Mucosa of gallbladder (tissue), 1 donor: ENCODE measurements at regions not wholly inside any gene's neighbourhood (a gene's known extent, or its start where the extent isn't known, plus 50 kb on each side); places are given as distances from the start of the nearest gene placed in this dataset.

Source experiments
- DNase-seq: peaks from one replicate; pipeline ENCODE4 v3.0.0-alpha.2; 2020; ENCODE audit warnings: low spot score
- donor health status: DM: no; HTN: no; CAD: no.

- no peak for DNase-seq
These were observed 175.2 kb upstream of the HS6ST1 start for GRCh38 chr2:128493880-128494279.

- no peak for DNase-seq
These were observed 175.6 kb upstream of the HS6ST1 start for GRCh38 chr2:128494307-128494639.

- DNase-seq = peak; percentile 62
These were observed 176.1 kb upstream of the HS6ST1 start for GRCh38 chr2:128494640-128495321.

- no peak for DNase-seq
These were observed 177.4 kb upstream of the HS6ST1 start for GRCh38 chr2:128495996-128496547.

- DNase-seq = no peak
These were observed 178.0 kb upstream of the HS6ST1 start for GRCh38 chr2:128496700-128497099.

- no peak for DNase-seq
These were observed 178.8 kb upstream of the HS6ST1 start for GRCh38 chr2:128497461-128497860.

GRCh38 chr2:128498086-128498485 lies 179.4 kb upstream of the HS6ST1 start:
- DNase-seq = no peak

GRCh38 chr2:128498589-128498988 lies 179.9 kb upstream of the HS6ST1 start:
- no peak for DNase-seq

GRCh38 chr2:128499367-128500137 lies 180.9 kb upstream of the HS6ST1 start:
- no peak for DNase-seq

- DNase-seq = no peak
These were observed 181.6 kb upstream of the HS6ST1 start for GRCh38 chr2:128500138-128500800.

- DNase-seq = no peak
These were observed 182.5 kb upstream of the HS6ST1 start for GRCh38 chr2:128501006-128501690.

- no peak for DNase-seq
These were observed 183.0 kb upstream of the HS6ST1 start for GRCh38 chr2:128501700-128502099.

GRCh38 chr2:128502200-128502599 lies 183.5 kb upstream of the HS6ST1 start:
- DNase-seq = no peak

- DNase-seq = no peak
These were observed 184.1 kb upstream of the HS6ST1 start for GRCh38 chr2:128502638-128503246.

- DNase-seq = no peak
These were observed 185.0 kb upstream of the HS6ST1 start for GRCh38 chr2:128503399-128504245.

- DNase-seq = no peak
These were observed 185.8 kb upstream of the HS6ST1 start for GRCh38 chr2:128504246-128505149.

GRCh38 chr2:128505150-128505490 lies 186.5 kb upstream of the HS6ST1 start:
- DNase-seq = no peak

GRCh38 chr2:128505575-128506526 lies 187.2 kb upstream of the HS6ST1 start:
- DNase-seq = no peak

GRCh38 chr2:128506534-128506933 lies 187.9 kb upstream of the HS6ST1 start:
- no peak for DNase-seq
